GM23338 (cell line): ENCODE measurements at regions not wholly inside any gene's neighbourhood (a gene's known extent, or its start where the extent isn't known, plus 50 kb on each side); places are given as distances from the start of the nearest gene placed in this dataset.

Experiments
- ATAC-seq: fragments of 200-7000 bp; cut with Tn5 transposase; 3 replicates; pipeline ENCODE4 v1.9.1; 2020
- DNase-seq: peaks from one replicate; pipeline ENCODE4 v3.0.0-alpha.2; 2015; ENCODE audit warnings: low spot score
- H2AFZ ChIP-seq: fragments of 200-600 bp; sonication (generic); 2 replicates; pipeline ENCODE4 v1.8.0; 2016; ENCODE audit warnings: antibody characterized with exemption, mild to moderate bottlenecking, moderate library complexity
- H3F3A ChIP-seq: fragments of 200-600 bp; sonication (generic); replicated peaks from 2 replicates; pipeline ENCODE4 v1.8.0; 2017; ENCODE audit warnings: antibody characterized with exemption, mixed run types, low read depth
- H3K27ac ChIP-seq: fragments of 200-600 bp; sonication (generic); 2 replicates; pipeline ENCODE4 v1.6.1; 2016; ENCODE audit warnings: low read depth
- H3K27me3 ChIP-seq: fragments of 200-600 bp; sonication (generic); 2 replicates; pipeline ENCODE4 v1.8.0; 2016; ENCODE audit warnings: mild to moderate bottlenecking, mixed run types, moderate library complexity; ENCODE audit not compliant: insufficient read depth
- H3K36me3 ChIP-seq: fragments of 200-600 bp; sonication (generic); 2 replicates; pipeline ENCODE4 v1.8.0; 2016; ENCODE audit warnings: mild to moderate bottlenecking; ENCODE audit not compliant: insufficient read depth
- H3K4me1 ChIP-seq: fragments of 200-600 bp; sonication (generic); 2 replicates; pipeline ENCODE4 v1.8.0; 2016; ENCODE audit warnings: mild to moderate bottlenecking, moderate library complexity; ENCODE audit not compliant: insufficient read depth
- H3K4me2 ChIP-seq: fragments of 200-600 bp; sonication (generic); 2 replicates; pipeline ENCODE4 v1.7.1; 2017; ENCODE audit warnings: mixed run types
- H3K4me3 ChIP-seq: fragments of 200-600 bp; sonication (generic); 2 replicates; pipeline ENCODE4 v1.6.1; 2016; ENCODE audit warnings: mixed run types
- H3K79me2 ChIP-seq: fragments of 200-600 bp; sonication (generic); replicated peaks from 2 replicates; pipeline ENCODE4 v1.8.0; 2017; ENCODE audit warnings: mild to moderate bottlenecking; ENCODE audit not compliant: insufficient read depth
- H3K9me2 ChIP-seq: fragments of 200-600 bp; sonication (generic); 2 replicates; pipeline ENCODE4 v1.8.0; 2017; ENCODE audit not compliant: insufficient read depth
- H4K20me1 ChIP-seq: fragments of 200-600 bp; sonication (generic); replicated peaks from 2 replicates; pipeline ENCODE4 v1.8.0; 2017; ENCODE audit warnings: mild to moderate bottlenecking; ENCODE audit not compliant: insufficient read depth
- H3K27ac Mint-ChIP-seq: 2 replicates; pipeline ENCODE4 v1.8.0; 2020; ENCODE audit warnings: inconsistent platforms, mild to moderate bottlenecking, moderate library complexity, mixed read lengths
- H3K27me3 Mint-ChIP-seq: 3 replicates; pipeline ENCODE4 v1.8.0; 2022; ENCODE audit warnings: low read depth, mild to moderate bottlenecking, moderate library complexity, mixed read lengths, inconsistent platforms; ENCODE audit not compliant: insufficient read depth, poor library complexity
- H3K36me3 Mint-ChIP-seq: 3 replicates; pipeline ENCODE4 v1.8.0; 2021; ENCODE audit warnings: low read depth, mild to moderate bottlenecking, inconsistent platforms, moderate library complexity, mixed read lengths
- H3K4me1 Mint-ChIP-seq: 3 replicates; pipeline ENCODE4 v1.8.0; 2020; ENCODE audit warnings: mild to moderate bottlenecking, inconsistent platforms, mixed read lengths
- H3K4me3 Mint-ChIP-seq: 3 replicates; pipeline ENCODE4 v1.8.0; 2021; ENCODE audit warnings: moderate library complexity, mild to moderate bottlenecking, inconsistent platforms, mixed read lengths
- H3K9me3 Mint-ChIP-seq: 3 replicates; pipeline ENCODE4 v1.8.0; 2020; ENCODE audit warnings: moderate library complexity, mild to moderate bottlenecking, inconsistent platforms, mixed read lengths
- EZH2 ChIP-seq: fragments of 200-600 bp; sonication (generic); IDR thresholded peaks from one replicate; pipeline ENCODE4 v1.8.0; 2017; ENCODE audit warnings: antibody characterized with exemption, mild to moderate bottlenecking, low read depth; ENCODE audit not compliant: unreplicated experiment
- NANOG ChIP-seq: IDR thresholded peaks from 2 replicates; pipeline ENCODE4 v1.6.1; 2016; ENCODE audit warnings: antibody characterized with exemption, borderline replicate concordance
- POLR2AphosphoS5 ChIP-seq: IDR thresholded peaks from 2 replicates; pipeline ENCODE4 v1.6.1; 2016; ENCODE audit warnings: antibody characterized with exemption, low read depth
- REST ChIP-seq: IDR thresholded peaks from one replicate; pipeline ENCODE4 v1.6.1; 2018; ENCODE audit warnings: antibody characterized with exemption; ENCODE audit not compliant: unreplicated experiment
- ZNF462 ChIP-seq: fragments of 250-450 bp; sonication (Bioruptor Pico); IDR thresholded peaks from 2 replicates; pipeline ENCODE4 v1.5.0; 2020; ENCODE audit warnings: mild to moderate bottlenecking, moderate library complexity

GRCh38 chr6:91822581-91822980, 1235.7 kb upstream of the MAP3K7 start:
- no peaks in the 10 kb centered on the region for H3K27me3 Mint-ChIP-seq
- H3F3A ChIP-seq: no peaks in the 10 kb centered on the region

GRCh38 chr6:91816335-91816734, 1229.5 kb upstream of the MAP3K7 start:
- Histone ChIP-seq H3F3A (no peaks in the 10 kb centered on the region), H3K36me3 (no peaks in the 10 kb centered on the region), H3K79me2 (no peaks in the 10 kb centered on the region), H3K4me1 (no peaks in the 10 kb centered on the region), H3K4me3 (no peak overlapping the region), H4K20me1 (no peaks in the 10 kb centered on the region), H3K27ac (no peak overlapping the region), H3K27me3 (no peaks in the 10 kb centered on the region), H3K4me2 (no peak overlapping the region), H3K9me2 (no peaks in the 10 kb centered on the region), H2AFZ (no peak overlapping the region)
- no peak overlapping the region for H3K27ac Mint-ChIP-seq
- ATAC-seq (no peak), DNase-seq (no peak)
- no peak overlapping the region for H3K4me3 Mint-ChIP-seq
- no peaks in the 10 kb centered on the region for H3K4me1 Mint-ChIP-seq
- no peaks in the 10 kb centered on the region for H3K27me3 Mint-ChIP-seq
- H3K36me3 Mint-ChIP-seq: no peaks in the 10 kb centered on the region
- H3K9me3 Mint-ChIP-seq: no peaks in the 10 kb centered on the region
- TF ChIP-seq EZH2 (no peak), ZNF462 (CRISPR knock-in tag) (no peak), NANOG (no peak)

More at GRCh38 chr6:91822581-91822980, 1235.7 kb upstream of the MAP3K7 start:
- Histone ChIP-seq H3K4me2 (no peak overlapping the region), H3K36me3 (no peaks in the 10 kb centered on the region), H3K27me3 (no peaks in the 10 kb centered on the region), H4K20me1 (no peaks in the 10 kb centered on the region), H3K4me3 (no peak overlapping the region), H3K27ac (no peak overlapping the region), H3K4me1 (no peaks in the 10 kb centered on the region), H2AFZ (no peak overlapping the region), H3K9me2 (no peaks in the 10 kb centered on the region), H3K79me2 (no peaks in the 10 kb centered on the region)
- H3K36me3 Mint-ChIP-seq: no peaks in the 10 kb centered on the region
- TF ChIP-seq POLR2AphosphoS5 (no peak), REST (no peak)
- no peak overlapping the region for H3K27ac Mint-ChIP-seq
- H3K4me1 Mint-ChIP-seq: no peaks in the 10 kb centered on the region
- DNase-seq (no peak), ATAC-seq (no peak)
- H3K4me3 Mint-ChIP-seq: no peak overlapping the region
- H3K9me3 Mint-ChIP-seq: no peaks in the 10 kb centered on the region; the same call in 2 of the 3 replicates
